Stomach (tissue), 8 donors: ENCODE measurements at regions not wholly inside any gene's neighbourhood (a gene's known extent, or its start where the extent isn't known, plus 50 kb on each side); places are given as distances from the start of the nearest gene placed in this dataset.
A peak's percentile ranks its signal among the peaks of the same experiment; 100 is the strongest.

ENCODE experiments used
- DNase-seq, 2 donors: peaks; one replicate each; pipeline versions ENCODE4 v3.0.0 to v3.0.0-alpha.2; 2013 to 2019
- H3K27ac ChIP-seq, 5 donors: fragments of 200-600 bp in 4 of 5; sonication (generic) in 4 of 5; one replicate each; pipeline ENCODE4 v1.5.1; 2013 to 2019; ENCODE audit warnings: mild to moderate bottlenecking in 1 of 5, moderate library complexity in 1 of 5
- H3K27me3 ChIP-seq, 3 donors: fragments of 200-600 bp; sonication (generic); one replicate each; pipeline ENCODE4 v1.5.1; 2017 to 2019; ENCODE audit warnings: mixed run types in 1 of 3
- H3K36me3 ChIP-seq, 4 donors: fragments of 200-600 bp; sonication (generic); 1 replicate in 3 of 4; 2 replicates in 1 of 4; pipeline ENCODE4 v1.5.1; 2016 to 2019
- H3K4me1 ChIP-seq, 4 donors: fragments of 200-600 bp; sonication (generic); one replicate each; pipeline ENCODE4 v1.5.1; 2016 to 2019
- H3K4me3 ChIP-seq, 4 donors: fragments of 200-600 bp; sonication (generic) in 3 of 4; one replicate each; pipeline ENCODE4 v1.5.1; 2016 to 2019; ENCODE audit warnings: mild to moderate bottlenecking in 1 of 4
- H3K9me3 ChIP-seq, 4 donors: fragments of 200-600 bp; sonication (generic); one replicate each; pipeline ENCODE4 v1.5.1; 2016 to 2019
- EP300 ChIP-seq: sonication (generic); formaldehyde crosslinking; IDR thresholded peaks from one replicate; pipeline ENCODE4 v1.6.1; 2017; ENCODE audit warnings: antibody characterized with exemption
- POLR2A ChIP-seq, 4 donors: fragments of 450-650 bp; IDR thresholded peaks; one replicate each; pipeline ENCODE4 v1.6.1; 2016; ENCODE audit warnings: antibody characterized with exemption in 4 of 4, control low read depth in 2 of 4, mild to moderate bottlenecking in 1 of 4, moderate library complexity in 1 of 4
- POLR2AphosphoS5 ChIP-seq, 3 donors: sonication (generic); formaldehyde crosslinking; IDR thresholded peaks; one replicate each; pipeline ENCODE4 v1.6.1; 2016; ENCODE audit warnings: antibody characterized with exemption in 3 of 3
- WGBS, 5 donors: extraction: QIAGEN DNeasy Blood & Tissue Kit in 3 of 5; methylation state at CpG; one replicate each; pipeline versions ENCODE4 v1.1.5 to v1.1.7; 2013 to 2018; 5-methylcytosine and 5-hydroxymethylcytosine counted together
- intact Hi-C: fragments of 100-400 bp; cut with DNase I; formaldehyde crosslinking; loops from one replicate; pipeline ENCODE4 v1.15.1; 2023; ENCODE audit warnings: low total_unique reads
- TF ChIP-seq, protein P1 (sequence below), 7 experiments: fragments of 450-650 bp in 4 of 7; fragments of 200-600 bp in 3 of 7; sonication (generic) in 3 of 7; IDR thresholded peaks; one replicate each; pipeline ENCODE4 v1.5.1; 2016 to 2019; ENCODE audit warnings: antibody characterized with exemption in 7 of 7, control low read depth in 2 of 7, mild to moderate bottlenecking in 1 of 7
- donor health status: healthy with polysubstance abuse.
- donor health status: Bipolar disorder and iron deficiency.
- donor health status: healthy.

DNA sequence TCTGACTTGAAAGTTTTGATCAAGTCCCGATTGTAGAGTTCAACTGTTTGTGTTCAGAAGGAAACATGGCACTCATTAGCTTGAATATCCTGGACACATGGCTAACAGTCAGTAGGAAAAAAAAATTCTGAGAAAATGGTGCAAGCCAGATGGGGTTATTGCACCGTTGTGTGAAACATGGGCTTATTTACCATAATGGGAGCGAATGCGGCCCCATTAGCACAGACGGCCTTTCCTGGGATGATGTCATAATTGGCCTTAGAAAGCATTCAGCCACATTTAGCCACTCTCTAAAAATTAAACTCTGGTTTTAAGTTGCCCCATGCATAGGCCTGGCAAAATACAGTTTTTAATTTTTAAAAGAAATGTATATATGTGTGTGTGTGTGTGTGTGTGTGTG lies 112.1 kb downstream of the IRX2 start:
- intact Hi-C loops = no loop called here
- H3K27ac ChIP-seq = no peak overlapping the region
- no peaks in the 10 kb centered on the region for H3K4me1 ChIP-seq
- TF ChIP-seq POLR2A (IDR thresholded peaks at IDR 0.05) = no peak
- TF ChIP-seq, protein P1, sequence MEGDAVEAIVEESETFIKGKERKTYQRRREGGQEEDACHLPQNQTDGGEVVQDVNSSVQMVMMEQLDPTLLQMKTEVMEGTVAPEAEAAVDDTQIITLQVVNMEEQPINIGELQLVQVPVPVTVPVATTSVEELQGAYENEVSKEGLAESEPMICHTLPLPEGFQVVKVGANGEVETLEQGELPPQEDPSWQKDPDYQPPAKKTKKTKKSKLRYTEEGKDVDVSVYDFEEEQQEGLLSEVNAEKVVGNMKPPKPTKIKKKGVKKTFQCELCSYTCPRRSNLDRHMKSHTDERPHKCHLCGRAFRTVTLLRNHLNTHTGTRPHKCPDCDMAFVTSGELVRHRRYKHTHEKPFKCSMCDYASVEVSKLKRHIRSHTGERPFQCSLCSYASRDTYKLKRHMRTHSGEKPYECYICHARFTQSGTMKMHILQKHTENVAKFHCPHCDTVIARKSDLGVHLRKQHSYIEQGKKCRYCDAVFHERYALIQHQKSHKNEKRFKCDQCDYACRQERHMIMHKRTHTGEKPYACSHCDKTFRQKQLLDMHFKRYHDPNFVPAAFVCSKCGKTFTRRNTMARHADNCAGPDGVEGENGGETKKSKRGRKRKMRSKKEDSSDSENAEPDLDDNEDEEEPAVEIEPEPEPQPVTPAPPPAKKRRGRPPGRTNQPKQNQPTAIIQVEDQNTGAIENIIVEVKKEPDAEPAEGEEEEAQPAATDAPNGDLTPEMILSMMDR (IDR thresholded peaks at IDR 0.05) = no peak
- TF ChIP-seq POLR2AphosphoS5 (IDR thresholded peaks at IDR 0.05) = no peak
- no peak for TF ChIP-seq EP300
- DNase-seq = peak in 1 of 2 donors; percentile 40
- WGBS, 5 donors = 50 to 79% (median 70%) methylated on average over 5 of the region's 5 CpGs
- no peaks in the 10 kb centered on the region for H3K36me3 ChIP-seq
- H3K4me3 ChIP-seq = no peak overlapping the region
- peaks cover 0 to 3% (median 1%) of the 10 kb centered on the region in 4 donors for H3K9me3 ChIP-seq
- H3K27me3 ChIP-seq = peaks cover 0 to 25% (median 0%) of the 10 kb centered on the region in 3 donors

DNA sequence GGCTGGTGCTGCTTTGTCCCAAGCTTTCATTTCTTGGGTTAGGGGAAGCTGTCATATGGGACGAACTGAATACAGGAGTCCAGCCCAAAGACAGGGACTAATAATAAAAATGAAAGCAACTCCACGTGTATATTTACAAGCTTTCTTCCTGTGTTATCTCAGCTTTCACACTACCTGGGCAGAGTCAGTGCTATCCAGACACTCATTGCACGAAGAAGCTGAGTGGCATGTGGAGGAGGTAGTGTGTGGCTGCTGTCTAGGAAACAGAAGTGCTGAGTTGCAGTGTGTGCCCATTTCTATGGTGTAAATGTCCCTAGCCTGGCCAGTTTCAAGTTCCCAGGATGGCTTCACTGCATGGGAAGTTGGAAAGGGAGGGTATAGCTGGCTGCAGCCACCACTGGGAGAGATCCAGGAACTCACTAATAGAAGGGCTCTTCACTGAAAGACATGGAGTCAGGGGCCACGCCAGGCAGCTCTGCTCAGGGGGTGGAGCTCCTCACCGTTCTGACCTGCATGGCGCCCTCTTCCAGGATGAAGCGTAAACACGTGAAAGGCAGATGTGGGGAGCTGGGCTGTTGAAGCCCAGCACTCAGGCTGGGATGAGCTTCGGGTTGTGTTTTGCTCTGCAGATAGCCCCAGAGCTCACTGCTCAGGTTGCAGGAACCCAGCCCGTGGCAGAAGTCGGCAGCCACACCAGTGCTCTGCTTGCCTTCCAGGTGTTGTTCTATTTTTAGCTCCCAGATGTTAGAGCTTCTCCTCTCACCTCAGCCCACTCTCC lies 116.9 kb downstream of the IRX2 start:
- intact Hi-C loops = no loop called here
- peaks cover 0 to 20% (median 0%) of the 10 kb centered on the region in 3 donors for H3K27me3 ChIP-seq
- no peak overlapping the region for H3K4me3 ChIP-seq
- no peak for DNase-seq
- H3K27ac ChIP-seq = no peak overlapping the region
- TF ChIP-seq, protein P1 (IDR thresholded peaks at IDR 0.05) = no peak
- TF ChIP-seq POLR2A (IDR thresholded peaks at IDR 0.05) (no peak), POLR2AphosphoS5 (IDR thresholded peaks at IDR 0.05) (no peak), EP300 (no peak)
- H3K9me3 ChIP-seq = peaks cover 0 to 9% (median 1%) of the 10 kb centered on the region in 4 donors
- 53 to 61% (median 60%) methylated on average over 9 to 11 of the region's 11 CpGs for WGBS, 5 donors
- no peaks in the 10 kb centered on the region for H3K36me3 ChIP-seq
- H3K4me1 ChIP-seq = no peaks in the 10 kb centered on the region

GRCh38 chr5:2633992-2634391 lies 117.5 kb downstream of the IRX2 start:
- Histone ChIP-seq H3K27ac (no peak overlapping the region), H3K36me3 (no peaks in the 10 kb centered on the region), H3K9me3 (peaks cover 0 to 9% (median 1%) of the 10 kb centered on the region in 4 donors), H3K4me3 (no peak overlapping the region), H3K4me1 (no peaks in the 10 kb centered on the region), H3K27me3 (peaks cover 0 to 20% (median 0%) of the 10 kb centered on the region in 3 donors)
- peak in 1 of 2 donors; percentile 27 for DNase-seq
- TF ChIP-seq POLR2A (IDR thresholded peaks at IDR 0.05) (no peak), POLR2AphosphoS5 (IDR thresholded peaks at IDR 0.05) (no peak), EP300 (no peak)
- TF ChIP-seq, protein P1 (IDR thresholded peaks at IDR 0.05) = no peak
- WGBS, 5 donors = 47 to 82% (median 69%) methylated on average over 15 of the region's 15 CpGs
- intact Hi-C loops = no loop called here

DNA sequence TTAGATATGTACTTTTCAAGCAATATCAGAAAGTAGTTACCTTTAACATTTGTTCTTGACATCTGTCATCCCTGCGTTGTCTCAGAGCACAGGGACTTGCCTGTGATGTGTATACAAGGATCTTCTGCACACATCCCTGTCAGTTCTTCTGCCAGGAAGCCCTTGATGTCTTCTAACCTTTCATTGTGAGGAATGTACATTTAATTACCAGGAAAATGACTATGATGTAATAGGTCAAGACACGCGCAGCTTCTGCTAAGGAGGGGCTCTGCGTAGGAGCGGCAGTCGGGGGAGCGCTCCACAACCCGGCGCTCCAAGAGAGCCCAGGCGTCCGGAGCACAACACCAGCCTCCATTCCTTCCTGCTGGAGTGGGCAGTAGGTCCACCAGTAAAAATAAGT lies 119.7 kb downstream of the IRX2 start:
- TF ChIP-seq POLR2AphosphoS5 (IDR thresholded peaks at IDR 0.05) (no peak), EP300 (no peak), POLR2A (IDR thresholded peaks at IDR 0.05) (no peak)
- TF ChIP-seq, protein P1 (IDR thresholded peaks at IDR 0.05) = no peak
- no peak for DNase-seq
- H3K27ac ChIP-seq = no peak overlapping the region
- intact Hi-C loops = no loop called here
- peaks cover 0 to 9% (median 3%) of the 10 kb centered on the region in 4 donors for H3K9me3 ChIP-seq
- 70 to 76% (median 72%) methylated on average over 11 of the region's 11 CpGs for WGBS, 5 donors
- H3K36me3 ChIP-seq = no peaks in the 10 kb centered on the region
- H3K27me3 ChIP-seq = peaks cover 0 to 20% (median 0%) of the 10 kb centered on the region in 3 donors
- H3K4me1 ChIP-seq = no peaks in the 10 kb centered on the region
- no peak overlapping the region for H3K4me3 ChIP-seq
